ENCODE measurements at regions not wholly inside any gene's neighbourhood (a gene's known extent, or its start where the extent isn't known, plus 50 kb on each side); places are given as distances from the start of the nearest gene placed in this dataset.

- no peak for TF ChIP-seq CTCF (IDR thresholded peaks at IDR 0.05; ENCODE audit: insufficient read depth, low read length, poor library complexity, severe bottlenecking)
- no peak overlapping the region for H3K4me3 ChIP-seq (ENCODE audit: low read depth, low read length)
- H3K27me3 ChIP-seq (ENCODE audit: control insufficient read depth, insufficient read depth, low read length): no peaks in the 10 kb centered on the region
- DNase-seq (ENCODE audit: low read depth): no peak
- no peaks in the 10 kb centered on the region for H3K36me3 ChIP-seq (ENCODE audit: control insufficient read depth, insufficient read depth, low read length)
Observed at GRCh38 chr13:40126306-40127085, 471.0 kb downstream of the COG6 start.

- Histone ChIP-seq H3K36me3 (ENCODE audit: control insufficient read depth, insufficient read depth, low read length) (no peaks in the 10 kb centered on the region), H3K27me3 (ENCODE audit: control insufficient read depth, insufficient read depth, low read length) (no peaks in the 10 kb centered on the region), H3K4me3 (ENCODE audit: low read depth, low read length) (no peak overlapping the region)
- no peak for DNase-seq (ENCODE audit: low read depth)
- no peak for TF ChIP-seq CTCF (IDR thresholded peaks at IDR 0.05; ENCODE audit: insufficient read depth, low read length, poor library complexity, severe bottlenecking)
Observed at GRCh38 chr13:40127476-40127875, 472.0 kb downstream of the COG6 start.

- H3K4me3 ChIP-seq (ENCODE audit: low read depth, low read length): no peak overlapping the region
- DNase-seq (ENCODE audit: low read depth): no peak
- TF ChIP-seq CTCF (IDR thresholded peaks at IDR 0.05; ENCODE audit: insufficient read depth, low read length, poor library complexity, severe bottlenecking): no peak
Observed at GRCh38 chr13:40127925-40128324, 472.5 kb downstream of the COG6 start.

GRCh38 chr13:40129467-40129866 lies 474.0 kb downstream of the COG6 start:
- H3K27me3 ChIP-seq (ENCODE audit: control insufficient read depth, insufficient read depth, low read length): no peaks in the 10 kb centered on the region
- no peak overlapping the region for H3K4me3 ChIP-seq (ENCODE audit: low read depth, low read length)
- no peaks in the 10 kb centered on the region for H3K36me3 ChIP-seq (ENCODE audit: control insufficient read depth, insufficient read depth, low read length)
- no peak for DNase-seq (ENCODE audit: low read depth)
- no peak for TF ChIP-seq CTCF (IDR thresholded peaks at IDR 0.05; ENCODE audit: insufficient read depth, low read length, poor library complexity, severe bottlenecking)

More at GRCh38 chr13:40127925-40128324, 472.5 kb downstream of the COG6 start:
- no peaks in the 10 kb centered on the region for H3K36me3 ChIP-seq (ENCODE audit: control insufficient read depth, insufficient read depth, low read length)
- H3K27me3 ChIP-seq (ENCODE audit: control insufficient read depth, insufficient read depth, low read length): no peaks in the 10 kb centered on the region

- Histone ChIP-seq H3K4me3 (ENCODE audit: low read depth, low read length) (no peak overlapping the region), H3K27me3 (ENCODE audit: control insufficient read depth, insufficient read depth, low read length) (no peaks in the 10 kb centered on the region), H3K36me3 (ENCODE audit: control insufficient read depth, insufficient read depth, low read length) (no peaks in the 10 kb centered on the region)
- no peak for TF ChIP-seq CTCF (IDR thresholded peaks at IDR 0.05; ENCODE audit: insufficient read depth, low read length, poor library complexity, severe bottlenecking)
- DNase-seq (ENCODE audit: low read depth): no peak
Observed at GRCh38 chr13:40130871-40131636, 475.6 kb downstream of the COG6 start.

Data from kidney epithelial cell (primary cell).